GM23338 (cell line): ENCODE measurements at regions not wholly inside any gene's neighbourhood (a gene's known extent, or its start where the extent isn't known, plus 50 kb on each side); places are given as distances from the start of the nearest gene placed in this dataset.

Source experiments
- ATAC-seq: fragments of 200-7000 bp; cut with Tn5 transposase; 3 replicates; pipeline ENCODE4 v1.9.1; 2020
- DNase-seq: peaks from one replicate; pipeline ENCODE4 v3.0.0-alpha.2; 2015; ENCODE audit warnings: low spot score
- H2AFZ ChIP-seq: fragments of 200-600 bp; sonication (generic); 2 replicates; pipeline ENCODE4 v1.8.0; 2016; ENCODE audit warnings: antibody characterized with exemption, mild to moderate bottlenecking, moderate library complexity
- H3F3A ChIP-seq: fragments of 200-600 bp; sonication (generic); replicated peaks from 2 replicates; pipeline ENCODE4 v1.8.0; 2017; ENCODE audit warnings: antibody characterized with exemption, mixed run types, low read depth
- H3K27ac ChIP-seq: fragments of 200-600 bp; sonication (generic); 2 replicates; pipeline ENCODE4 v1.6.1; 2016; ENCODE audit warnings: low read depth
- H3K27me3 ChIP-seq: fragments of 200-600 bp; sonication (generic); 2 replicates; pipeline ENCODE4 v1.8.0; 2016; ENCODE audit warnings: mild to moderate bottlenecking, mixed run types, moderate library complexity; ENCODE audit not compliant: insufficient read depth
- H3K36me3 ChIP-seq: fragments of 200-600 bp; sonication (generic); 2 replicates; pipeline ENCODE4 v1.8.0; 2016; ENCODE audit warnings: mild to moderate bottlenecking; ENCODE audit not compliant: insufficient read depth
- H3K4me1 ChIP-seq: fragments of 200-600 bp; sonication (generic); 2 replicates; pipeline ENCODE4 v1.8.0; 2016; ENCODE audit warnings: mild to moderate bottlenecking, moderate library complexity; ENCODE audit not compliant: insufficient read depth
- H3K4me2 ChIP-seq: fragments of 200-600 bp; sonication (generic); 2 replicates; pipeline ENCODE4 v1.7.1; 2017; ENCODE audit warnings: mixed run types
- H3K4me3 ChIP-seq: fragments of 200-600 bp; sonication (generic); 2 replicates; pipeline ENCODE4 v1.6.1; 2016; ENCODE audit warnings: mixed run types
- H3K79me2 ChIP-seq: fragments of 200-600 bp; sonication (generic); replicated peaks from 2 replicates; pipeline ENCODE4 v1.8.0; 2017; ENCODE audit warnings: mild to moderate bottlenecking; ENCODE audit not compliant: insufficient read depth
- H3K9me2 ChIP-seq: fragments of 200-600 bp; sonication (generic); 2 replicates; pipeline ENCODE4 v1.8.0; 2017; ENCODE audit not compliant: insufficient read depth
- H4K20me1 ChIP-seq: fragments of 200-600 bp; sonication (generic); replicated peaks from 2 replicates; pipeline ENCODE4 v1.8.0; 2017; ENCODE audit warnings: mild to moderate bottlenecking; ENCODE audit not compliant: insufficient read depth
- H3K27ac Mint-ChIP-seq: 2 replicates; pipeline ENCODE4 v1.8.0; 2020; ENCODE audit warnings: inconsistent platforms, mild to moderate bottlenecking, moderate library complexity, mixed read lengths
- H3K27me3 Mint-ChIP-seq: 3 replicates; pipeline ENCODE4 v1.8.0; 2022; ENCODE audit warnings: low read depth, mild to moderate bottlenecking, moderate library complexity, mixed read lengths, inconsistent platforms; ENCODE audit not compliant: insufficient read depth, poor library complexity
- H3K36me3 Mint-ChIP-seq: 3 replicates; pipeline ENCODE4 v1.8.0; 2021; ENCODE audit warnings: low read depth, mild to moderate bottlenecking, inconsistent platforms, moderate library complexity, mixed read lengths
- H3K4me1 Mint-ChIP-seq: 3 replicates; pipeline ENCODE4 v1.8.0; 2020; ENCODE audit warnings: mild to moderate bottlenecking, inconsistent platforms, mixed read lengths
- H3K4me3 Mint-ChIP-seq: 3 replicates; pipeline ENCODE4 v1.8.0; 2021; ENCODE audit warnings: moderate library complexity, mild to moderate bottlenecking, inconsistent platforms, mixed read lengths
- H3K9me3 Mint-ChIP-seq: 3 replicates; pipeline ENCODE4 v1.8.0; 2020; ENCODE audit warnings: moderate library complexity, mild to moderate bottlenecking, inconsistent platforms, mixed read lengths
- CTCF ChIP-seq, 2 experiments: fragments of 200-600 bp in 1 of 2; sonication (generic) in 1 of 2; conservative IDR thresholded peaks; 2 replicates each; pipeline versions ENCODE4 v1.5.1 to v1.6.1; 2016 to 2017; ENCODE audit warnings: antibody characterized with exemption in 2 of 2, low read depth in 2 of 2, mild to moderate bottlenecking in 2 of 2, moderate library complexity in 1 of 2
- EZH2 ChIP-seq: fragments of 200-600 bp; sonication (generic); IDR thresholded peaks from one replicate; pipeline ENCODE4 v1.8.0; 2017; ENCODE audit warnings: antibody characterized with exemption, mild to moderate bottlenecking, low read depth; ENCODE audit not compliant: unreplicated experiment
- EZH2phosphoT487 ChIP-seq: fragments of 200-600 bp; sonication (generic); IDR thresholded peaks from one replicate; pipeline ENCODE4 v1.8.1; 2018; ENCODE audit warnings: antibody characterized with exemption; ENCODE audit not compliant: unreplicated experiment
- NANOG ChIP-seq: IDR thresholded peaks from 2 replicates; pipeline ENCODE4 v1.6.1; 2016; ENCODE audit warnings: antibody characterized with exemption, borderline replicate concordance
- POLR2AphosphoS5 ChIP-seq: IDR thresholded peaks from 2 replicates; pipeline ENCODE4 v1.6.1; 2016; ENCODE audit warnings: antibody characterized with exemption, low read depth
- REST ChIP-seq: IDR thresholded peaks from one replicate; pipeline ENCODE4 v1.6.1; 2018; ENCODE audit warnings: antibody characterized with exemption; ENCODE audit not compliant: unreplicated experiment
- STAT1 ChIP-seq: IDR thresholded peaks from one replicate; pipeline ENCODE4 v1.6.1; 2016; ENCODE audit warnings: antibody characterized with exemption; ENCODE audit not compliant: unreplicated experiment
- ZNF114 ChIP-seq: fragments of 250-450 bp; sonication (Bioruptor Pico); IDR thresholded peaks from 2 replicates; pipeline ENCODE4 v1.5.0; 2020; ENCODE audit warnings: mild to moderate bottlenecking, moderate library complexity
- ZNF462 ChIP-seq: fragments of 250-450 bp; sonication (Bioruptor Pico); IDR thresholded peaks from 2 replicates; pipeline ENCODE4 v1.5.0; 2020; ENCODE audit warnings: mild to moderate bottlenecking, moderate library complexity

GRCh38 chr13:72435251-72435650, 292.2 kb downstream of the MZT1 start:
- H2AFZ ChIP-seq, result no peak overlapping the region
- no peaks in the 10 kb centered on the region for H3K79me2 ChIP-seq
- Mint-ChIP-seq H3K36me3 (no peaks in the 10 kb centered on the region), H3K27me3 (no peaks in the 10 kb centered on the region), H3K4me1 (peaks cover 20% of the 10 kb centered on the region), H3K9me3 (no peaks in the 10 kb centered on the region), H3K4me3 (no peak overlapping the region), H3K27ac (no peak overlapping the region)
- H3K27ac ChIP-seq, result no peak overlapping the region
- TF ChIP-seq NANOG (no peak), POLR2AphosphoS5 (no peak), STAT1 (no peak), ZNF114 (CRISPR knock-in tag) (no peak), EZH2phosphoT487 (no peak), REST (no peak)
- H3K36me3 ChIP-seq, result no peaks in the 10 kb centered on the region
- H3F3A ChIP-seq, result no peaks in the 10 kb centered on the region
- ATAC-seq (no peak), DNase-seq (no peak)
- peaks cover 17% of the 10 kb centered on the region for H3K4me1 ChIP-seq
- H3K4me2 ChIP-seq, result no peak overlapping the region
- H3K9me2 ChIP-seq, result no peaks in the 10 kb centered on the region
- H3K4me3 ChIP-seq, result no peak overlapping the region
- H4K20me1 ChIP-seq, result no peaks in the 10 kb centered on the region
- no peaks in the 10 kb centered on the region for H3K27me3 ChIP-seq

- Histone ChIP-seq H3K27me3 (no peaks in the 10 kb centered on the region), H2AFZ (no peak overlapping the region), H3F3A (no peaks in the 10 kb centered on the region), H3K79me2 (no peaks in the 10 kb centered on the region), H4K20me1 (no peaks in the 10 kb centered on the region), H3K4me1 (peaks cover 17% of the 10 kb centered on the region), H3K9me2 (no peaks in the 10 kb centered on the region), H3K4me2 (peak overlapping the region; percentile 52), H3K4me3 (no peak overlapping the region), H3K36me3 (no peaks in the 10 kb centered on the region), H3K27ac (no peak overlapping the region)
- ATAC-seq, result peak; percentile 94
- no peaks in the 10 kb centered on the region for H3K9me3 Mint-ChIP-seq
- H3K27ac Mint-ChIP-seq, result no peak overlapping the region
- H3K27me3 Mint-ChIP-seq, result no peaks in the 10 kb centered on the region
- peak; percentile 43 for DNase-seq
- peaks cover 20% of the 10 kb centered on the region for H3K4me1 Mint-ChIP-seq
- H3K4me3 Mint-ChIP-seq, result no peak overlapping the region
- no peaks in the 10 kb centered on the region for H3K36me3 Mint-ChIP-seq
- TF ChIP-seq CTCF (conservative IDR thresholded peaks at IDR 0.05; ENCODE audit: low read depth in 2 of 2) (0 out of 4 replicates have a peak, but pooled peaks of 1 of the 2 experiments have one; percentile 1), EZH2 (no peak), ZNF462 (CRISPR knock-in tag) (no peak)
Observed at GRCh38 chr13:72431981-72432682, 295.3 kb downstream of the MZT1 start.
